Mesenchymal stem cell (in vitro differentiated cells and primary cell): ENCODE measurements at regions not wholly inside any gene's neighbourhood (a gene's known extent, or its start where the extent isn't known, plus 50 kb on each side); places are given as distances from the start of the nearest gene placed in this dataset.

Experiments used
- DNase-seq: peaks from one replicate; pipeline ENCODE4 v3.0.0-alpha.2; 2013
- H2AFZ ChIP-seq: one replicate; pipeline ENCODE4 v1.6.1; 2013; ENCODE audit warnings: low read depth, mild to moderate bottlenecking, control low read depth, inconsistent platforms, low read length, moderate library complexity
- H2AK5ac ChIP-seq: 2 replicates; pipeline ENCODE4 v1.6.1; 2013; ENCODE audit warnings: low read length, moderate library complexity, mild to moderate bottlenecking, inconsistent platforms; ENCODE audit not compliant: severe bottlenecking
- H2BK120ac ChIP-seq: one replicate; pipeline ENCODE4 v1.6.1; 2013; ENCODE audit warnings: low read depth, mild to moderate bottlenecking, inconsistent platforms, low read length, moderate library complexity
- H2BK12ac ChIP-seq, 2 experiments: one replicate each; pipeline ENCODE4 v1.6.1; 2013; ENCODE audit warnings: inconsistent platforms in 2 of 2, low read length in 2 of 2, mild to moderate bottlenecking in 2 of 2, moderate library complexity in 2 of 2, control low read depth in 1 of 2
- H2BK15ac ChIP-seq: one replicate; pipeline ENCODE4 v1.6.1; 2013; ENCODE audit warnings: mild to moderate bottlenecking, low read depth, inconsistent platforms; ENCODE audit not compliant: poor library complexity, severe bottlenecking
- H2BK5ac ChIP-seq: 2 replicates; pipeline ENCODE4 v1.6.1; 2013; ENCODE audit warnings: low read depth, mild to moderate bottlenecking, low read length, control low read depth, inconsistent platforms; ENCODE audit not compliant: poor library complexity, severe bottlenecking
- H3K14ac ChIP-seq, 2 experiments: one replicate each; pipeline ENCODE4 v1.6.1; 2013; ENCODE audit warnings: inconsistent platforms in 2 of 2, low read length in 2 of 2, control low read depth in 1 of 2, mild to moderate bottlenecking in 1 of 2, moderate library complexity in 1 of 2
- H3K18ac ChIP-seq, 2 experiments: one replicate each; pipeline ENCODE4 v1.6.1; 2013; ENCODE audit warnings: inconsistent platforms in 2 of 2, low read length in 2 of 2, control low read depth in 1 of 2, low read depth in 1 of 2, mild to moderate bottlenecking in 1 of 2
- H3K23ac ChIP-seq, 2 experiments: one replicate each; pipeline ENCODE4 v1.6.1; 2013; ENCODE audit warnings: inconsistent platforms in 2 of 2, low read length in 2 of 2, mild to moderate bottlenecking in 2 of 2, moderate library complexity in 2 of 2, control low read depth in 1 of 2
- H3K27ac ChIP-seq: 2 replicates; pipeline ENCODE4 v1.5.1; 2013; ENCODE audit warnings: mild to moderate bottlenecking, moderate library complexity, low read length, control low read depth, inconsistent platforms; ENCODE audit not compliant: poor library complexity, severe bottlenecking
- H3K27me3 ChIP-seq, 2 experiments: 2 replicates each; pipeline versions ENCODE4 v1.6.1 to v1.7.0; 2013; ENCODE audit warnings: low read length in 2 of 2, mild to moderate bottlenecking in 2 of 2, moderate library complexity in 2 of 2, control low read depth in 1 of 2, inconsistent platforms in 1 of 2; ENCODE audit not compliant: control insufficient read depth in 1 of 2, insufficient read depth in 1 of 2
- H3K36me3 ChIP-seq, 2 experiments: 2 replicates each; pipeline versions ENCODE4 v1.6.1 to v1.7.0; 2013; ENCODE audit warnings: low read length in 2 of 2, control low read depth in 1 of 2, inconsistent platforms in 1 of 2, low read depth in 1 of 2, mild to moderate bottlenecking in 1 of 2; ENCODE audit not compliant: insufficient read depth in 2 of 2, control insufficient read depth in 1 of 2
- H3K4ac ChIP-seq, 2 experiments: one replicate each; pipeline ENCODE4 v1.6.1; 2013; ENCODE audit warnings: inconsistent platforms in 2 of 2, low read length in 2 of 2, mild to moderate bottlenecking in 2 of 2, moderate library complexity in 2 of 2, control low read depth in 1 of 2, low read depth in 1 of 2
- H3K4me1 ChIP-seq: 2 replicates; pipeline ENCODE4 v1.6.1; 2013; ENCODE audit warnings: low read depth, low read length, control low read depth; ENCODE audit not compliant: control insufficient read depth, insufficient read depth
- H3K4me2 ChIP-seq: 2 replicates; pipeline ENCODE4 v1.6.1; 2013; ENCODE audit warnings: low read length, mild to moderate bottlenecking, inconsistent platforms; ENCODE audit not compliant: poor library complexity, severe bottlenecking
- H3K4me3 ChIP-seq, 2 experiments: 2 replicates each; pipeline versions ENCODE4 v1.5.1 to v1.7.0; 2013; ENCODE audit warnings: low read length in 2 of 2, mild to moderate bottlenecking in 2 of 2, control low read depth in 1 of 2, low read depth in 1 of 2; ENCODE audit not compliant: insufficient read depth in 1 of 2
- H3K79me1 ChIP-seq: replicated peaks from 2 replicates; pipeline ENCODE4 v1.6.1; 2013; ENCODE audit warnings: mild to moderate bottlenecking, control low read depth, low read length, inconsistent platforms; ENCODE audit not compliant: poor library complexity, severe bottlenecking
- H3K9ac ChIP-seq: 2 replicates; pipeline ENCODE4 v1.7.0; 2013; ENCODE audit warnings: mild to moderate bottlenecking, low read length, moderate library complexity
- H3K9me3 ChIP-seq: 2 replicates; pipeline ENCODE4 v1.7.0; 2013; ENCODE audit warnings: mild to moderate bottlenecking, low read length; ENCODE audit not compliant: control insufficient read depth
- H4K8ac ChIP-seq: one replicate; pipeline ENCODE4 v1.6.1; 2013; ENCODE audit warnings: inconsistent platforms, mild to moderate bottlenecking, low read length, moderate library complexity
- H4K91ac ChIP-seq: one replicate; pipeline ENCODE4 v1.6.1; 2013; ENCODE audit warnings: mild to moderate bottlenecking, low read length, inconsistent platforms
- WGBS: methylation state at CpG from one replicate; pipeline ENCODE4 v1.1.7; 2013; ENCODE audit warnings: mixed read lengths; 5-methylcytosine and 5-hydroxymethylcytosine counted together

DNA sequence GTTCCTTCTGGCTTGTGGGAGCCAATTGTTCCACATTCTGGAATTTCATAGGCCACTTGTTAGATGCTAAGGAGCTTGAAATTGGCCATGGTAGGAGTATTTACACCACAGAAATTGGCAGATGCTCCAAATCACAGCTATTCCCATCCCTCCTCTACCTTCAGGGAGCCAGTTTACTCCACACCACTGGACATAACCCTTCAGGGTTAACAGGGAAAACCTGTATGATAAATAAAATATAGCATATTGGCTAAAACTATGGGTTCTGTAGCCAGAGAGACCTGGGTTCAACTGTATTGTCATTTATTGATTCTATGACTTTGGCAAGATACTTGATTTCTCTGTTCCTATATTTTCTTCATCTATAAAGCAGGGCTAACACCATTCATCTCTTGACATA, 384.2 kb upstream of the PROK2 start:
- DNase-seq: no peak
- H3K4ac ChIP-seq: no peak overlapping the region
- no peak overlapping the region for H3K18ac ChIP-seq
- no peak overlapping the region for H2BK5ac ChIP-seq
- H3K36me3 ChIP-seq: no peaks in the 10 kb centered on the region
- no peak overlapping the region for H2BK15ac ChIP-seq
- no peak overlapping the region for H3K4me3 ChIP-seq
- no peak overlapping the region for H2AFZ ChIP-seq
- H4K8ac ChIP-seq: no peak overlapping the region
- H4K91ac ChIP-seq: no peak overlapping the region
- no peak overlapping the region for H3K23ac ChIP-seq
- H3K27ac ChIP-seq: no peak overlapping the region
- no peak overlapping the region for H2BK120ac ChIP-seq
- no peak overlapping the region for H3K4me2 ChIP-seq
- no peaks in the 10 kb centered on the region for H3K4me1 ChIP-seq
- H3K14ac ChIP-seq: no peak overlapping the region
- peaks cover 3 to 30% of the 10 kb centered on the region in 2 experiments for H3K27me3 ChIP-seq
- H3K9me3 ChIP-seq: no peaks in the 10 kb centered on the region
- no peak overlapping the region for H3K9ac ChIP-seq
- H2AK5ac ChIP-seq: no peak overlapping the region
- H3K79me1 ChIP-seq: no peaks in the 10 kb centered on the region
- no peak overlapping the region for H2BK12ac ChIP-seq

DNA sequence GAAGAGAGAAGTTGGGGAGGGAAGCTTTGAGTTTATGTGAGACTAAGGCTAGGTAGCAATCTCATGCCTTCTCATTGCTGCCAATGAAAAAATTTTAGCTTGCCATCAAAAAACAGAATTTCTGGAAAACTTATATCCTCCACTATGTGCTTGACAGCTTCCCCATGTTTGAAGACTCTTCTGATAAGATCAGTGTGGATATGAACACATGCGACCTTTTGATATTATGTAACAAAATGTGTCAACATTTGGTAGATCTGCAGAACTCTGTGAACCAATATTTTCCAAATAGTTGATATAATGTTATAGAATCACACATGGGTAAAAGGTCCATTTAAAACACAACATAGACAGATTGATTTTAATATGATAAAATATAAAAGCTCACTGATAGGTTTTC, 380.9 kb upstream of the PROK2 start:
- H3K23ac ChIP-seq: no peak overlapping the region

DNA sequence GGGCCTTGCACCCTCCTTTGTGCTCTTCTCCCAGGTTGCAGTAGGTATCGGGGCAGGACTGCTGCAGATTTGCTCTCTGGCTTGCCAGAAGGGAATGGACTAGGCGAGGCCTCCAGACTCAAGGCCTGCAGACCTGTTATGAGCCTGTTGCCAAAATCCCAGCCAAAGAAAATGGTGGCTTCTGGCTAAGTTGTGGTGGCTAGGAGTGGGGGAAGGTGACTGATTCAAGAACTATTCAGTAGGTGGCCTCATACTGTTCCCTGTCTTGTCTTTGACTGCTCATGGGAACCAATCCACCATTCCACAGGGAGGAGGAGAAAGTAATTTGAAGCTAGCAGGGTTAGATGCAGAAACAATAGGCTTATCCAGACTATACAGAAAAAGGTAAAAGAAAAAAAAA, 380.4 kb upstream of the PROK2 start:
- no peak overlapping the region for H3K4me3 ChIP-seq
- H3K27me3 ChIP-seq: peaks cover 3 to 14% of the 10 kb centered on the region in 2 experiments
- H3K9ac ChIP-seq: no peak overlapping the region
- no peak overlapping the region for H3K4me2 ChIP-seq
- DNase-seq: no peak
- no peak overlapping the region for H3K4ac ChIP-seq
- no peak overlapping the region for H3K18ac ChIP-seq
- no peaks in the 10 kb centered on the region for H3K79me1 ChIP-seq
- H2BK120ac ChIP-seq: no peak overlapping the region
- no peak overlapping the region for H2BK5ac ChIP-seq
- no peak overlapping the region for H2BK15ac ChIP-seq
- H3K27ac ChIP-seq: no peak overlapping the region
- H2AK5ac ChIP-seq: no peak overlapping the region
- no peak overlapping the region for H2AFZ ChIP-seq
- no peak overlapping the region for H4K91ac ChIP-seq
- 95% methylated on average over 2 of the region's 2 CpGs for WGBS
- no peaks in the 10 kb centered on the region for H3K36me3 ChIP-seq
- no peak overlapping the region for H3K23ac ChIP-seq
- H3K9me3 ChIP-seq: no peaks in the 10 kb centered on the region
- no peaks in the 10 kb centered on the region for H3K4me1 ChIP-seq
- H3K14ac ChIP-seq: no peak overlapping the region
- H4K8ac ChIP-seq: no peak overlapping the region
- no peak overlapping the region for H2BK12ac ChIP-seq

More for the DNA sequence above, 380.9 kb upstream of the PROK2 start:
- Histone ChIP-seq H3K9me3 (no peaks in the 10 kb centered on the region), H3K36me3 (no peaks in the 10 kb centered on the region), H4K91ac (no peak overlapping the region), H2BK12ac (no peak overlapping the region), H3K14ac (no peak overlapping the region), H3K79me1 (no peaks in the 10 kb centered on the region), H3K4me3 (no peak overlapping the region), H2AK5ac (no peak overlapping the region), H2BK120ac (no peak overlapping the region), H3K4ac (no peak overlapping the region), H3K4me1 (no peaks in the 10 kb centered on the region), H3K18ac (no peak overlapping the region), H2BK15ac (no peak overlapping the region), H4K8ac (no peak overlapping the region), H3K4me2 (no peak overlapping the region), H3K9ac (no peak overlapping the region), H3K27ac (no peak overlapping the region), H2BK5ac (no peak overlapping the region), H2AFZ (no peak overlapping the region), H3K27me3 (peaks cover 3 to 14% of the 10 kb centered on the region in 2 experiments)
- WGBS: no CpG with 5 or more reads among the region's 1 CpG
- DNase-seq: no peak

DNA sequence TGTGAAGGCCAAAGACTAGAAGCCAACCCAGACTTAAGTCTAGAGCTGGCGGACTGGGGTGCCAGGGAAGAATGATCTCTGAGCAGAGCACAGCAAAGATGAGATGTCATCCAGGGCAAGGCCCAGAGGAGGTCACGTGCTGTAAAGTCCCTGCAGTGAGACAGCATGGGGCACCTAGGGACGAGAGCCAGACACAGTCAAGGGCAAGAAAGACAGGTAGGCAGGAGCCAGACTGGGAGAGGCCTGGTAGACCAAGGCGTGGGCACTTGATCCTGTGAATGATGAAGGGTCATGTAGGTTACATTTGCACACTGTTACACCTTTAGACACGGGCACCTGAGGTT, 379.7 kb upstream of the PROK2 start:
- H4K8ac ChIP-seq: no peak overlapping the region

More for the DNA sequence above, 379.7 kb upstream of the PROK2 start:
- Histone ChIP-seq H2BK12ac (no peak overlapping the region), H2AFZ (no peak overlapping the region), H2AK5ac (no peak overlapping the region), H3K27ac (no peak overlapping the region), H4K91ac (no peak overlapping the region), H3K4me2 (no peak overlapping the region), H3K9me3 (no peaks in the 10 kb centered on the region), H2BK15ac (no peak overlapping the region), H3K14ac (no peak overlapping the region), H3K4me1 (no peaks in the 10 kb centered on the region), H2BK5ac (no peak overlapping the region), H3K79me1 (no peaks in the 10 kb centered on the region), H3K9ac (no peak overlapping the region), H3K4me3 (no peak overlapping the region), H3K23ac (no peak overlapping the region), H3K4ac (no peak overlapping the region), H3K36me3 (no peaks in the 10 kb centered on the region), H3K18ac (no peak overlapping the region), H2BK120ac (no peak overlapping the region), H3K27me3 (peaks cover 3 to 11% of the 10 kb centered on the region in 2 experiments)
- no peak for DNase-seq
- WGBS: 82% methylated on average over 5 of the region's 5 CpGs
